NCI-H1694 treated with DMSO at 0.1 percent for 48 hours (cell line): ENCODE measurements at regions not wholly inside any gene's neighbourhood (a gene's known extent, or its start where the extent isn't known, plus 50 kb on each side); places are given as distances from the start of the nearest gene placed in this dataset.
"Not testable (repeated sequence)": the region's sequence is repeated elsewhere in the genome, so short reads cannot be mapped to it uniquely, and the experiment has no call there.

ENCODE experiments used
- DNase-seq: peaks from one replicate; lab custom pipeline; 2025; lab: John Stamatoyannopoulos, UW

DNA sequence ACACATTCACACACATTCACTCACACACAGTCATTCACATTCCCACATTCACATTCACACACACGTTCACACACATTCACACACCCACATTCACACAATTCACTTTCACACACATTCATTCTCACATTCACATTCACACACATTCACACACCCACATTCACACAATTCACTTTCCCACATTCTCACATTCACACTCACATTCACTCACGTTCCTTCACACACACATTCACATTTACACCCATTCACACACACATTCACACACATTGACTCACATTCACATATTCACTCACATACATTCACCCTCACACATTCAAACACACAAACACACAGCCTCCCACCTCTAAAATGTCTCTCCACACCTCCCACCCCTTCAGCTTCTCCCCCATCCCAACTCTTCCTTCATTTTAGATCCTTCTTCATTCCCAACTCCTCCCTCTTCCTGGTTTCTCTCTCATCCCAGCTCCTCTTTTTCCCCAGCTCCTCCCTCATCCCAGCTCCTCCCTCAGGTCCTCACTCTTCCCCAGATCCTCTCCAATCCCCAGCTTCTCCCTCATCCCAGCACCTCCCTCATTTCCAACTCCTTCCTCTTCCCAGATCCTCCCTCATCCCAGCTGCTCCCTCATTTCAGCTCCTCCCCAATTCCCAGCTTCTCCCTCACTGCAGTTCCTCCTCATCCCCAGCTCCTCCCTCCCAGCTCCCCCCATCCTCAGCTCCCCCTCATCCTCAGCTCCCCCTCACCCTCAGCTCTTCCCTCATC, 111.0 kb downstream of the FAM53A start:
- DNase-seq = no peak

- DNase-seq = no peak
Measured at GRCh38 chr4:1572521-1572920, 111.6 kb downstream of the FAM53A start.

DNA sequence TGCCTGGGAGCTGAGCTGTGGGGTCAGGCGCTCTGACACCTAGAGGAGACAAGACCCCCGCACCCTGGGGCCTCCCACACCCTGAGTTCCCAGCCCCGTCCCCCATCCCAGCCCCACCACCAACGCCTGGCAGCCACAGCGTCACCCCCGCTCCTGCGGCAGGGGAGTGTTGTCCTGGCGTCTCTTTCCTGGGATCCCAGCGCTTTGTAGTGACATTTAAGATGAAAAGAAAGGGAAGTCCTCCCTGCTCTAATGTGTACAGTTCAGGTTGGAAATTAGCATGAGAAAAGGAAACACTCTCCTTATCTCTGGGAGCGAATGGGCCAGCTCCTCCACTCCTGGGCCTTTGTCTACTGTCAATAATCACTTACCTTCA, 112.1 kb downstream of the FAM53A start:
- no peak for DNase-seq

- no peak for DNase-seq
Measured at GRCh38 chr4:1571165-1572009, 112.7 kb downstream of the FAM53A start.

DNA sequence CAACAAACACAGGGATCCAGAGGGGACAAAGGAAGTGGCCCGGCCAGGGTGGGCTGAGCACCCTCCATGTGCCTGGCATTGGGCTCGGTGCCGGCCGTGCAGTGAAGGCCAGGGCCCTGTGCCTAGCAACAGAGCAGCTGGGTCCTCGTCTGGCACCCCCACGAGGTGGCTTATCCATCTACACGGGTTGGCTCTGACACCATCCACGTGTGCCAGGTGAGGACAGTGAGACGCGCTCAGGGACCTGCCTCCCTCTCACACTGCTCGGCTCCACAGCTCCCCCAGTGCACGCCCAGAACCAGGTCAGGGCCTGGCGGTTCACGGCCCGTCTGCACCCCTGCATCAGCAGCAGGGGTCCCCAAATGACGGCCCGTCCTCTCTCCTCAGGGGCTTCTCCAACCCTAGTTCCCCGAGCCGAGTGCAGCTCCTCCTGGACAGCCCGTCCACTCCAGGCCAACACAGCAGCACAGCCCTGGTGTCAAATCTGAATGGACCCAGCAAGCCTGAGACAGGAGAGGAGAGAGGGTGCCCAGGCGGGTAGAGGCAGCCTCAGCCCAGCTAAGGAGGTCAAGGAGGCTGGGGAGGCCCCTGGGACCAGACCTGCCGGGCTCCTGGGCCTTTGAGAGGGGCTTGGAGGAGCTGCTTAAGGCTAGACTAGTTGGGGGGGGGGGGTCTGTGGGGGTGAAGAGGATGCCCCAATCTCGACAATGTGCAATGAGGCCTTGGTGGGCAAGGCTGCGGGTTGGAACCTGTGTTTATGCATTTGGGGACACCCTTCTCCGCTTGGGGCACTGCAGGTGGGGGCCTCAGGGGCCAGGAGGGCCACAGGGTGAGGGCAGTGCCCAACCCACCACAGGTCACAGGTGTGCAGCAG, 113.6 kb downstream of the FAM53A start:
- DNase-seq = no peak

DNA sequence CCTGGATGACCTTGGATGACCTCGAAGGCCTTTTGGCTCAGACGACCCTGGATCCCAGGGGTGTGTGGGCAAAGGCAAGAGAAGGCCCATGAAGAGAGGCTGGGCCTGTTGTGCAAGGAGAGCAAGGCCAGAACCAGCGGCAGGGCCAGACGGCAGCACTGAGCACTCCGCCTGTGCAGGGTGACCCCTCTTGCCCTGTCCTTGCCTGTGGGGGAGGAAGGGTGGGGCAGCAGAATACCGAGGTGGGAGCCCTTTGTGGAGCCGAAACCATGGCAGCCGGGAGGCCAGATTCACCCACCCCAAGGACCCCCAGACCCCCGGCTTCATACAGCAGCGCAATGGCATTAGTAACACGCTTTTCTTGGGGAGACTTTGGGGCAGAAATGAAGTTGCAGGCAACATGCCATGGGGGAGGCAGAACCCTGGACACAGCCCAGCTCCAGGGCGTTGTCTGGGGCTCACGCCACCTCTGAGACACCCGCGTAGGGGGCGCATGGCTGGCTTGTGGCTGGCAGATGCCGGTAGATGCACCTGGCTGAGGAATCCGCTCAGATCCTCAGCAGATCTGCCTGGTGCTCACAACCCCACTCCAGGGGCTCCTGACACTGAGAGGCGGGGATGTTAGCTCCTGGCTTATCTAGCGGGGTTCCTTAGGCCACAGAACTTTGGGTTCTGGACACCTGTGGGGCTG, 114.5 kb downstream of the FAM53A start:
- no peak for DNase-seq

GRCh38 chr4:1568855-1569460, 115.2 kb downstream of the FAM53A start:
- no peak for DNase-seq

- DNase-seq = no peak
Measured at GRCh38 chr4:1567808-1568581, 116.1 kb downstream of the FAM53A start.

DNA sequence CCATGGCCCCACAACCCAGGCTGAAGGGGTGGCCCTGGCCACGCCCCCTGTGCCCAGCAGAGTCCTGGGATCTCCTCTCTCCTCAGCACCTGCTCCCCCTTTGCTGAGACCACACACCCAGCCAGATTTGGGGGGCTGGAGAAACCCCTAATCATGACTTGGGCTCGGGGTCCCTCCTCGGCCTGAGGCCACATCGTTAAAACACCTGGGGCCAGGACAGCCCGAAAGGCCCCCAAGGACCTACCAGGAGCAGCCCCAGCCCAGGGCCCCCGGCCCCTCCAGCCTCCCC, 116.7 kb downstream of the FAM53A start:
- no peak for DNase-seq

- DNase-seq = no peak
Measured at GRCh38 chr4:1566838-1567518, 117.1 kb downstream of the FAM53A start.

- not testable (repeated sequence) for DNase-seq
Measured at GRCh38 chr4:1566301-1566837, 117.7 kb downstream of the FAM53A start.

DNA sequence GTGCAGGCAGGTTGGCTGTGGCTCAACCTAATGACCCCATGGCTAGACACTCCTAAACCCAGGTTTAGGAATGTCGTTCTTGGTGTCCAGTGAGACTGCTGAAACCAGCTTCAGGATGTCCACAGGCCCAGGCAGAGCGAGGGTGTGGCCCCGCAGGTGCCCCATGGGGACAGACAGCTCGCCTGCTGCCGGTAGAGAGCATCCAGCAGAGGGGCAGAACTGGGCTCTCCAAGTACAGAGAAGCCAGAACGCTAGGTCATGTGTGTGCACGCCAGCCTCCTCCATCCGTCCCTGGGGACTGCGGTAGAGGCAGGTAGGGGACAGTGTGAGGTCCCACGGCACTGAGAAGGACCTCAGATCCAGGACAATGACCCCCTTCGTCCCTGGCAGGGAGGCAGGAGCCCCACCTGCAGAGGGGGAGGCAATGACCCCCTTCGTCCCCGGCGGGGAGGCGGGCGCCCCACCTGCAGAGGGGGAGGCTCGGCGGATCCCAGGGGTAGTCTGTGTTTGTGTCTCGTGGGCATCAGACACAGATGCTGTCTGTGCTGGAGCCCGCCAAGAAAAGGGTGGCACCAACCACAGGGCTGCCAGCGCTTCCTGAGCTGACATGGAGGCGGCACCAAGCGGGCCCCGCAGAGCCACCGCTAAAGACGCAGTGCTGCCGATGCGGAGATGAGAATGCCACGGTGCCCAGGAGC, 118.4 kb downstream of the FAM53A start:
- no peak for DNase-seq

DNA sequence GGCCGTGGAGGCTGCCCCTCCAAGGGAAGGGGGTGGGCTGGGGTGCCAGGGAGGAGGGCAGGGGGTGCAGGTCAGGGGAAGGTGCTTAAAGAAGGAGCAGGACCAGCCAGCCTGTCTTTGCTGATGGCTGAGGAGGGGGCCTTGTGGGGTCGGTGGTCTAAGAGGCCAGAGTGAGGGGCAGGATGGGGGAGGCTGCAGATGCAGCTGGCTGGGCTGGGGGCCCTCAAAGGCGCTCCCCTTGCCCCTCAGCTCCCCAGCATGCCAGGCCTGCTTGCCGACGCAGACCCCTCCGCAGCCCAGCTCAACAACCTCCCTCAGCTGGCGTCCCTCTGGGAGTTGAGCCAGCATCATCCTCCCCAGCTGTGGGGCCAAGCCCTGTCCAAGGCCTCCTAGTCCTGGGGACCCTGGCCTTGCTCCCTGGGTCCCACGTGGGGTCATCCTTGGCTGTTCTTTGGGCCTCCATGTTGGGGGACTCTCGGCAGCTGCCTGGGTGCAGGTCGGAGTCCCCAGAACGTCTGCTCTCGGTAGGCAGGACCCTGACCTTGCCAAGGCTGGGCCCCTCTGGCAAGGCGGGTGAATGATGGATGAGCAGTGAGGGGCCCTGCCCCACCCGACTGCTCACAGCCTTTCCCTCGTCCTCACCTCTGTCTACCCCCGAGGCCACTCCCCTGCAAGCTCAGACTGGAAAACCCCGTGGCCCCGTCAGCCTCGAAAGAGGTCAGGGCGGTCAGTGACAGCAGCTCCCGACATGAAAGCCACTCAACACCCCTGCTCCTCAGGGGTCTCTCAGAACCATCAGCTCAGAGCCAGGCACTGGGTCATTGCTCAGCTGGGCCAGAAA, 119.4 kb downstream of the FAM53A start:
- no peak for DNase-seq

DNA sequence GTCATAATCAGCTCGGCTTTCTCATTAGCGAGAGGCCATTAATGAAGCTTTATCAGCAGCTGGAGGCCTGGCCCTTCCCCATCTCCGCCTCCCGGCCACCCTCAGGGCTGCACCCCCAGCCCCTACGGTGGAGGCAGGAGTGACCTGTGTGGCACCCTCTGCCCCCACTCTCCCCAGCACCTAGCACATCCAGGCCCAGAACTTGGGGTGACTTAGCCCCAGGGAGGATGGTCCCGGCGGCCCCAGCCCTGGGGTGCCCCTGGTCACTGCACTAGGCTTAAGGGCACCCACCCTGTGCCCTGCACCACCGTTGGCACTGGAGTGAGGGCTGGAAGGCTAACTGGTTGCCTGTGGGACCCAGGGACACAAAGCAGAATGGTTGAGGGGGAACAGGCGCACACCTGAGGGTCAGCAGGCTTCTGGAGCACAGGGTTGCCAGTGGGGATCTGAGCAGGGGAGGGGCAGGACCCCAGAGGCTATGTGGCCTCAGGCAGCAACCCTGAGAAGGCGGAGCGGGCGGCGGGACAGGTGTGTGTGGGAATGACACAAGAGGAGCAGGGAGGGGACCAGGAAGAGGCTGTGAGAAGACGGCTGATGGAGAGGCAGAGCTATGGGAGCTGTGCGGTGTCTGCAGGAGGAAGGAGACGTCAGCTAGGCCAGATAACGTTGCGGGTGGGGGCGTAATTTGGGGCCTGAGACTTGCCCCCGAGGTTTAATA, 120.2 kb downstream of the FAM53A start:
- no peak for DNase-seq

DNA sequence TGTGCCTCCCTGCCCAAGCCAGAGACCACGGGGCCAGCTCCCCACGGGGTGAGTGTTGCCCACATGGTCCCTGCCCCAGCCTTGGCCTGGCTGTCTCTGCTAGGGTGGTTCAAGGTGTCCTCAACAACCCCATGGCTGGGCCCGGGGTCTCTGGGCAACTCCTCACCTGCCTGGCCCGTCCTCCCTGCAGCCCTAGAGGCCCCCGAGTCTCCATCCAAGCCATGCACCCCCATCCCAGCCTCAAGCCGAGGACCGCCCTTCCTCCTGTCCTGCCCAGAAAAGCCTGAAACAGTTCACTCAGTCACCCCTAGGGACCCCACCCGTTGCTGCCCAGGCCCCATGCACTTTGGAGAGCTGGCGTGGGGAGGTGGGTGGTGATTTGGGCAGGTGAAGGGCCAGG, 120.9 kb downstream of the FAM53A start:
- DNase-seq = no peak

DNA sequence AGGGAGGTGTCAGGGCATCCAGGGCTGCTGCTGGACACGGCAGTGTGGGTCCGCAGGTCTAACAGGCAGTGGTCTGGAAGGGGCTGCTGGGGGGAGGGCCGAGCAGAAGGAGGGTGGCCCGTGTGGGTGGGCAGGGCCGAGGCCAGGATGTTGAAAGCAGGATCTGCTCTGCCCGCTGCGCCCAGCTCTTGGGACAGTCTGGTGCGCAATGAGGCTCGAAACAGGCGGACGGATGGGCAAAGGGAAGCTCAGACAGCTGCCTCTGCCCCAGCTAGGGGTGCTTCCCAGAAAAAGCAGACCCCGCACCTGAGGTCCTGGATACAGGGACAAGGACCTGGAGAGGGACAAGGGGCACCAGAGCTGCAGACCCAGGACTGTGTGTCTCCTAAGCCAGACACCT, 121.3 kb downstream of the FAM53A start:
- DNase-seq = no peak

DNA sequence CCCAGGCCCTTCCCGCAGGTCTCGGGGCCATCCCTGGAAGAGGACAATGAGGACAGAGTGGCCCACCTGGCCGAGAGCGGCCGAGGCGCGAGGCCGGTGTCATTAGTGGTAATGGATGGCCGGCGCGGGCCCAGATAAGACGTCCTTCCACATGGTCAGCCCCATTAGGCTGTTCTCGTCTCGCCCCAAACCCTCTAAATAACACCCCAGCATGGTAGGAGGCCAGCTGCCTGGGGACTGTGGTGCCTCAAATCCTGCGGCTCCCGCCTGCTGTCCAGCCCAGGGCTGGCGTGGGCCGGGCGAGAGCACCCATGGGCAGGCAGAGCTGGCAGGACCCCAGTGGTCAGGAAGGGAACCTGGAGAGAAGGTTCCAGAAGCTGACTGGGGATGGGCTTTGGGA, 121.7 kb downstream of the FAM53A start:
- no peak for DNase-seq
